ENCODE measurements at regions not wholly inside any gene's neighbourhood (a gene's known extent, or its start where the extent isn't known, plus 50 kb on each side); places are given as distances from the start of the nearest gene placed in this dataset.

DNA sequence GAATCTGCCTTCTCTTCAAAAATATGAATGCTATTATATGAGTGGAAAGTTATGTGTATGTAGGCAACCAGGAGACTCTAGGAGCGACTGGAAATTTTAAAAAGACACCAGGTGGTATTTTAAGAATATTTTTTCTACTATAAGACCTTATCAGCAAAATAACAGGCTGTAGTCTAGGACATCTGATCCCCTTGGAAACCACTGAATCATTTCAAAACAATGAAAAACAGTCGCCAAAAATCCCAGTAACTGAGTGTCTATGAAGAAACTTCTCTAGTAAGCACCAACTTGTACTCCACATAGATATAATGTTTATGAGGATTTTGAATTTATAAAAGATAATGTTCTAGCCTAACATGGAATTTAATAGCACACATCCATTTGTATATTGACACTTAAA is 358.5 kb downstream of the GPATCH2 start:
- TF ChIP-seq, protein P1, sequence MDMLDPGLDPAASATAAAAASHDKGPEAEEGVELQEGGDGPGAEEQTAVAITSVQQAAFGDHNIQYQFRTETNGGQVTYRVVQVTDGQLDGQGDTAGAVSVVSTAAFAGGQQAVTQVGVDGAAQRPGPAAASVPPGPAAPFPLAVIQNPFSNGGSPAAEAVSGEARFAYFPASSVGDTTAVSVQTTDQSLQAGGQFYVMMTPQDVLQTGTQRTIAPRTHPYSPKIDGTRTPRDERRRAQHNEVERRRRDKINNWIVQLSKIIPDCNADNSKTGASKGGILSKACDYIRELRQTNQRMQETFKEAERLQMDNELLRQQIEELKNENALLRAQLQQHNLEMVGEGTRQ (IDR thresholded peaks at IDR 0.05; ENCODE audit: low read depth, low read length): no peak
- no peak for TF ChIP-seq POLR2A (IDR thresholded peaks at IDR 0.05; ENCODE audit: low read depth, low read length)
- TF ChIP-seq, protein P2, sequence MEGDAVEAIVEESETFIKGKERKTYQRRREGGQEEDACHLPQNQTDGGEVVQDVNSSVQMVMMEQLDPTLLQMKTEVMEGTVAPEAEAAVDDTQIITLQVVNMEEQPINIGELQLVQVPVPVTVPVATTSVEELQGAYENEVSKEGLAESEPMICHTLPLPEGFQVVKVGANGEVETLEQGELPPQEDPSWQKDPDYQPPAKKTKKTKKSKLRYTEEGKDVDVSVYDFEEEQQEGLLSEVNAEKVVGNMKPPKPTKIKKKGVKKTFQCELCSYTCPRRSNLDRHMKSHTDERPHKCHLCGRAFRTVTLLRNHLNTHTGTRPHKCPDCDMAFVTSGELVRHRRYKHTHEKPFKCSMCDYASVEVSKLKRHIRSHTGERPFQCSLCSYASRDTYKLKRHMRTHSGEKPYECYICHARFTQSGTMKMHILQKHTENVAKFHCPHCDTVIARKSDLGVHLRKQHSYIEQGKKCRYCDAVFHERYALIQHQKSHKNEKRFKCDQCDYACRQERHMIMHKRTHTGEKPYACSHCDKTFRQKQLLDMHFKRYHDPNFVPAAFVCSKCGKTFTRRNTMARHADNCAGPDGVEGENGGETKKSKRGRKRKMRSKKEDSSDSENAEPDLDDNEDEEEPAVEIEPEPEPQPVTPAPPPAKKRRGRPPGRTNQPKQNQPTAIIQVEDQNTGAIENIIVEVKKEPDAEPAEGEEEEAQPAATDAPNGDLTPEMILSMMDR (conservative IDR thresholded peaks at IDR 0.05; ENCODE audit: low read depth, low read length): no peak

All from IMR-90 (cell line).